HG02938 (cell line): ENCODE measurements at regions not wholly inside any gene's neighbourhood (a gene's known extent, or its start where the extent isn't known, plus 50 kb on each side); places are given as distances from the start of the nearest gene placed in this dataset.

Experiments
- ATAC-seq: cut with Tn5 transposase; IDR thresholded peaks from one replicate; pipeline ENCODE4 v1.9.1; 2021; ENCODE audit warnings: mild to moderate bottlenecking, moderate library complexity; ENCODE audit not compliant: unreplicated experiment

- ATAC-seq = no peak
Measured at GRCh38 chr1:191857600-191857999, 300.7 kb upstream of the RGS18 start.

DNA sequence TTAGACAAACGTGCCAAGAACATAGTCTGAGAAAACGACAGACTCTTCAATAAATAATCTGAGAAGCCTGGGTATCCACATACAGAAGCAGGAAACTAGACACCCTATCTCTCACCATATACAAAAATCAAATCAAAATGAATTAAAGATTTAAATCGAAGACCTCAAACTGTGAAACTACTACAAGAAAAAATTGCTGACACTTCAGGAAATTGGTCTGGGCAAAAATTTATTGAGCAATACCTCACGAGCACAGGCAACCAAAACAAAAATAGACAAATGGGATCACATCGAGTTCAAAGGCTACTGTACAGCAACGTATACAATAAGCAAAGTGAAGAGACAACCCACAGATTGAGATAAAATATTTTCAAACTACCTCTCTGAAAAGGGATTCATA is 292.8 kb upstream of the RGS18 start:
- ATAC-seq = no peak

- no peak for ATAC-seq
Measured at GRCh38 chr1:191866155-191866554, 292.1 kb upstream of the RGS18 start.

GRCh38 chr1:191869790-191870312 is 288.4 kb upstream of the RGS18 start:
- no peak for ATAC-seq

DNA sequence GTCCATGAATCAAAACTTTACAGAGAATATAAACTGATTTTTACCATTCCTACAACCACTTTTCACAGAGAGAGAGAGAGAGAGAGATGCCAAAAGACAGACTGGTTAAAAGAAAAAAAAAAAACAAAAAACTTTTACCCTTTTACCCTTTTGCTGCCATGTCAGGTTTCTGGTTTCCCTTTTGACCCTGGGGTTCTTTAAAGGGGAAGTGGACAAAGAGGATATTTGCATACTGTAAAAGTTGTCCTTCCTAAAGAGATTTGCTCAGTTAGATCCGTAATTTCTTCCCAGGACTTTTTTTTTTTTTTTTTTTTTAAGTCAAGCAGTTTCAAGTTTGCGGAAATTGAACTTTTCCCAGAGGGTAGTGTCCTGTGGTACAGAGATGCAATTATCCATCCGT is 287.8 kb upstream of the RGS18 start:
- ATAC-seq = no peak

DNA sequence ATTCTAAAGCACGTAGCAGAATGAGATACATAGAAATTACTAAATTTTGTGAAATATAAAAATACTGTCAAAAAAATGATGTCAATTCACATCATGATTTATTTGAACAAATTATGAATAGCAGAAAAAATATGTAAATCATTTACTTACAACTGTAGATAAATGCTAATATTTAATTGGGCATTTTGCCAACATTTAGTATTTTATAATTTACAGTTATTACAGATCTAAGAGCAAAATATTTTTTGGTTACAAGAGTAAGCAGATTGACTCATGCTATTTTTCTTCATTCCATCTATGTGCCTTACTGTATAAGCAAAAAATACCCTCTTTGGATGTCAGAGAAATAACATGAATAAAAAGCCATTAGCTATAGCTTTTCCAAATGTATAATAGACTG is 282.3 kb upstream of the RGS18 start:
- ATAC-seq = no peak

DNA sequence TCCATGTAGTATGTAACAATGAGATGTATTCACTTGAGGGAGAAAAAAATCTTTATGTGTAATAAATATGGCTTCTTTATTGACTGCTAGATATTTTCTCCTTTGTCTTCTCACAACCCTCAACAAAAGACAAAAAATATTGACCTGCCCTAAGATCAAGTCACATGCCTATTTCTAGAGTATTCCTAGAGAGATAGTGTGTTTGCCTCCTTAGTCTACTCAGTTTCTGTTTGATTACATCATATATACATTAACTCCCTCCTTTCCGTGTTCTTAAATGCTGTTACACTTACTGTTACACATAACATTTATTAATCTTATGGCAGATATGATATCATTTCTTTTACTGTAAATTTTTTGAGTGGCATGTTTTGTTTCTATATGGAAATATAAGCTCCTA is 281.6 kb upstream of the RGS18 start:
- no peak for ATAC-seq

DNA sequence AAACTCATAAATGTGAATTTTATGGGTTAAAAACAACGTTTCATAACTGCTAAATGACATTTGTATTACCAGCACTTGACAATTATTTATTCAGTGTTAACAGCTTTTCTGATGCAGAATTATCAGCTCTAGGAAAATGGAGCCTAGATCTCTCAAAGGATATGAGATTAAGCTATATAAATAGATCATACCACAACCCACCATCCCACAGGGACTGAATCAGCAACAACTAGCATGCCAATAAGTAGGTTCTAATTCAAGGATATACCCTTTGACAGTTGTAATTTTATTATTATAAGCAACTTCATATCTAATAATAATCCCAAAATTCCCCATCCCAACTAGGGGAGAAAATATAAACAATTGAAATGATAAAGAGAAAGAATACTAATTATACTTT is 275.4 kb upstream of the RGS18 start:
- no peak for ATAC-seq

DNA sequence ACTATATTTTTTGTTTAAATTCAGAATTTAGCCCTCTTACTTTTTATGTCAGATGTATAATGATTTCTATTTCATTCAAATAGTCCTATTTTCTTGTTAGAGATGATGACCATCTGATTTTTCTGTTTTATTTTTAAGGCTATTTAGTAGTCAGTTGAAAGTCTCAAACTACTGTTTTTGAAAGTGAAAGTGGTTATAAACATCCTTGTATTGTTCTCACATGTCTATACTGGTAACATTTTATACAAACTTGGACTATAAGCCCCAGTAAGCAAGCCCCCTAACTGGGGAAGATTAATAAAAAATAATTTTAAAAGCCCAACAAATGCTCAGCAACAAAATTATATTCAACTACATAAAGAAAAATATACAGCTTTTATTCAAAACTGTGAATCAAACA is 271.3 kb upstream of the RGS18 start:
- ATAC-seq = peak; percentile 52

- ATAC-seq = no peak
Measured at GRCh38 chr1:191888996-191889622, 269.2 kb upstream of the RGS18 start.

GRCh38 chr1:191889623-191890003 is 268.6 kb upstream of the RGS18 start:
- no peak for ATAC-seq

- ATAC-seq = no peak
Measured at GRCh38 chr1:191890433-191891088, 267.7 kb upstream of the RGS18 start.

DNA sequence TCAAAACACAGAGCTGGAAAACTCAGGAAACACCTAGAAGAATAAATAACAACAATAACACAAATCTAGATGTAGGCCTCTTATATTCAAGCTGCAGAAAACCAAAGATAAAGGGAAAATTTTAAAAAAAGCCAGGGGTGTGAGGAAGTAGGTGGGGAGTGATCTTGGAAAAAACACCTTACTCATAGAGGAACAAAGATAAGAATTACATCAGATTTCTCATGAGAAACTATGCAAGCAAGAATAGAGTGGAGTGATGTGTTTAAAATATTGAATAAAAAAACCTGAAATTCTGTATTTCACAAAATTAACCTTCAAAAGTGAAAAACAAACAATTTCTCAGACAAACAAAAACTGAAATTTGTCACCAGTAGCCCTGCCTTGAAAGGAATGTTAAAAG is 265.5 kb upstream of the RGS18 start:
- ATAC-seq = no peak

DNA sequence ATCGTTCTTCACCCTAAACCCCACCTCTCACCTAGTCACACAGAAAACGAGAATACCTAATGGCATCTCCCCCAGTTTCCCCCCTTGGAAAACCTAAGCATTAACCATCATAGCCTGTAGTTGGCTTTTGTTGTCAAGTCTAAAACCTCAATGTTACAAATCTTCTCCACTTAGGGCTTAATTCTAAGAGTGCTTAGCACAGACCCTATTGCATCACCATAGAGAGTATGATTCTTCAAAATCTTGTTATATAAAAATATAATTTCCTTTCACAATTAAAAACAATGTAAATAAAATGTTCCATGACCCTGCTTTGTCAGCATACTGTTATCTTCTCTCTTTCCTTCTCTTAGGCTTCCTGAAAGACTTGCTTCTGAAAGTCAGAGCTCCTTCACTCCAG is 263.2 kb upstream of the RGS18 start:
- ATAC-seq = no peak

GRCh38 chr1:191895462-191896058 is 262.7 kb upstream of the RGS18 start:
- no peak for ATAC-seq

DNA sequence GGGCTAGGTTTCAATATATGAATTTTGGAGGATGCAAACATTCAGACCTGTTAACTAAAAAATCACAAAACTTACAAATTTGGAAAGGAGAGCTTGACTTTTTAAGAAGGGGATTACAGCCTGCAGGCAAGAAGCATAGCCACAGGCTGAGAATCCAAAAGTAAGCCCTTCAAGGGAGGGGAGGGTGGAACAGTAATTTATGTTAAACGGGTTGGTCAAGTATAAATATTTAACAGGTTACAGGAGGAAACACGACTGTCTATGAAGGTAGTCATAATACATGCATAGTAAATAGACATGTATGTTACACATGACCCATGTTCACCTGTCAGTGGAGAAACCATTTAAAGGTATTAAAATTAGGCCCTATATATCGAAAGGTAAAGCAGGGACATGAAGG is 261.1 kb upstream of the RGS18 start:
- no peak for ATAC-seq

DNA sequence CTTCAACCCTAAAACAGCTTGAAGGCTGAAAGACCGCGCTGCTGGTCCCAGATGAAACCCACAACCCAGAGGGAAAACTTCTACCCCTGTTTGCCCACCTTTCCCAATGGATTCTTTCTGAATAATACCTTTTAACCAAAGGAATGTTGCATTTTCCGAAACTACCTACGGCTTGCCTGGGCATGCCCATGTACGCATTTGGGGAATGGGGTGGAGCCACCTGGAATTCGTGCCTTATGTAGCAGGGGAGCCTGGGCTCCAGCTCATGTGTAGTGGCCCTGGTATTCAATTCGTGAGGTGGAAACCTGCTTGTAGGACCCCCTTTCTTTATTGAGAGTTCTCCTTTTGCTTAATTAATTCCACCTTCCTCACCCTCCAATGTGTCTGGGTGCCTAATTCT is 256.6 kb upstream of the RGS18 start:
- no peak for ATAC-seq

DNA sequence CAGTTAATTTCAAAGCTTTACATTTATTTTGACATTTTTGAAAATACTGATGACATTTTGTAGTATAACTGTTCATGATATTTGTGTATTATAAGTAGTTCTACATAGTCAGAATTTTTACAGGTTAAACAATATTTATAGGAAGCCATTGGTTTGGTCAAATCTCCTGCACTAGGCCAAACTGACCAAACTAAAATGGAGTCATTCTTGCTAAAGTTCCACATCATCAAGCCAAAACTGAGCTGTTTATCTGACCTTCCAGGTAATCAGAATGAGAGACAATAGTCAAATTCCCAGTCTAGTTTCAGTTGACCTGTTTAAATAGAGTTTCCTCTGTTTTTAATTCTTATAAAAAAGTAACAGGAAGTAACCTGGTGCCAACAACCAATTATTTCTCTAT is 253.3 kb upstream of the RGS18 start:
- ATAC-seq = no peak

- no peak for ATAC-seq
Measured at GRCh38 chr1:191905781-191906180, 252.5 kb upstream of the RGS18 start.

GRCh38 chr1:191907121-191907520 is 251.1 kb upstream of the RGS18 start:
- no peak for ATAC-seq

- no peak for ATAC-seq
Measured at GRCh38 chr1:191910245-191910644, 248.0 kb upstream of the RGS18 start.

- peak; percentile 83 for ATAC-seq
Measured at GRCh38 chr1:191912517-191912916, 245.7 kb upstream of the RGS18 start.
